Ascending aorta (tissue), 2 donors: ENCODE measurements at regions not wholly inside any gene's neighbourhood (a gene's known extent, or its start where the extent isn't known, plus 50 kb on each side); places are given as distances from the start of the nearest gene placed in this dataset.

ENCODE experiments used
- DNase-seq, 2 donors: peaks; one replicate each; pipeline ENCODE4 v3.0.0-alpha.2; 2019; ENCODE audit warnings: low spot score in 2 of 2
- H3K27ac ChIP-seq, 2 donors: fragments of 200-600 bp; sonication (generic); one replicate each; pipeline ENCODE4 v1.5.1; 2016 to 2017; ENCODE audit warnings: mild to moderate bottlenecking in 1 of 2
- H3K27me3 ChIP-seq: fragments of 200-600 bp; sonication (generic); one replicate; pipeline ENCODE4 v1.5.1; 2017
- H3K36me3 ChIP-seq, 2 donors: fragments of 200-600 bp; sonication (generic); one replicate each; pipeline ENCODE4 v1.5.1; 2016
- H3K4me1 ChIP-seq, 2 donors: fragments of 200-600 bp; sonication (generic); one replicate each; pipeline ENCODE4 v1.5.1; 2016 to 2017; ENCODE audit warnings: mild to moderate bottlenecking in 1 of 2
- H3K4me3 ChIP-seq, 2 donors: fragments of 200-600 bp; sonication (generic); one replicate each; pipeline ENCODE4 v1.5.1; 2016 to 2017; ENCODE audit warnings: mild to moderate bottlenecking in 1 of 2
- H3K9me3 ChIP-seq, 2 donors: fragments of 200-600 bp; sonication (generic); one replicate each; pipeline ENCODE4 v1.5.1; 2016
- CTCF ChIP-seq, 3 experiments: fragments of 200-600 bp in 2 of 3; fragments of 450-650 bp in 1 of 3; sonication (generic) in 2 of 3; IDR thresholded peaks; one replicate each; pipeline ENCODE4 v1.5.1; 2016 to 2019; ENCODE audit warnings: antibody characterized with exemption in 3 of 3, mild to moderate bottlenecking in 1 of 3, moderate library complexity in 1 of 3
- intact Hi-C: fragments of 100-400 bp; cut with DNase I; formaldehyde crosslinking; loops from one replicate; pipeline ENCODE4 v1.15.1; 2023

- no peaks in the 10 kb centered on the region for H3K9me3 ChIP-seq
- no peak for TF ChIP-seq CTCF (IDR thresholded peaks at IDR 0.05)
- H3K36me3 ChIP-seq = no peaks in the 10 kb centered on the region
- DNase-seq = no peak
- H3K27me3 ChIP-seq = no peaks in the 10 kb centered on the region
- H3K27ac ChIP-seq = no peak overlapping the region
- H3K4me1 ChIP-seq = no peaks in the 10 kb centered on the region
- H3K4me3 ChIP-seq = no peak overlapping the region
- intact Hi-C loops = no loop called here
Measured at GRCh38 chr12:42958291-42958674, 368.7 kb upstream of the PRICKLE1 start.

- intact Hi-C loops = no loop called here
- no peaks in the 10 kb centered on the region for H3K36me3 ChIP-seq
- no peak overlapping the region for H3K4me3 ChIP-seq
- no peak for TF ChIP-seq CTCF (IDR thresholded peaks at IDR 0.05)
- no peak for DNase-seq
- no peaks in the 10 kb centered on the region for H3K4me1 ChIP-seq
- no peaks in the 10 kb centered on the region for H3K27me3 ChIP-seq
- H3K27ac ChIP-seq = no peak overlapping the region
- no peaks in the 10 kb centered on the region for H3K9me3 ChIP-seq
Measured at GRCh38 chr12:42957561-42958290, 368.2 kb upstream of the PRICKLE1 start.

GRCh38 chr12:42957136-42957535 is 367.6 kb upstream of the PRICKLE1 start:
- DNase-seq = no peak
- H3K27ac ChIP-seq = no peak overlapping the region
- no peaks in the 10 kb centered on the region for H3K27me3 ChIP-seq
- no peak for TF ChIP-seq CTCF (IDR thresholded peaks at IDR 0.05)
- H3K9me3 ChIP-seq = no peaks in the 10 kb centered on the region
- no peaks in the 10 kb centered on the region for H3K36me3 ChIP-seq
- no peaks in the 10 kb centered on the region for H3K4me1 ChIP-seq
- intact Hi-C loops = no loop called here
- no peak overlapping the region for H3K4me3 ChIP-seq

GRCh38 chr12:42953021-42953420 is 363.5 kb upstream of the PRICKLE1 start:
- intact Hi-C loops = no loop called here
- H3K27ac ChIP-seq = no peak overlapping the region
- DNase-seq = no peak
- H3K27me3 ChIP-seq = no peaks in the 10 kb centered on the region
- H3K4me3 ChIP-seq = no peak overlapping the region
- no peak for TF ChIP-seq CTCF (IDR thresholded peaks at IDR 0.05)
- H3K9me3 ChIP-seq = no peaks in the 10 kb centered on the region
- no peaks in the 10 kb centered on the region for H3K36me3 ChIP-seq
- no peaks in the 10 kb centered on the region for H3K4me1 ChIP-seq

- H3K27ac ChIP-seq = no peak overlapping the region
- no peaks in the 10 kb centered on the region for H3K4me1 ChIP-seq
- no peak for DNase-seq
- TF ChIP-seq CTCF (IDR thresholded peaks at IDR 0.05) = no peak
- H3K9me3 ChIP-seq = no peaks in the 10 kb centered on the region
- no peaks in the 10 kb centered on the region for H3K27me3 ChIP-seq
- H3K4me3 ChIP-seq = no peak overlapping the region
- no peaks in the 10 kb centered on the region for H3K36me3 ChIP-seq
- intact Hi-C loops = no loop called here
Measured at GRCh38 chr12:42946871-42947381, 357.4 kb upstream of the PRICKLE1 start.
